ENCODE measurements at regions not wholly inside any gene's neighbourhood (a gene's known extent, or its start where the extent isn't known, plus 50 kb on each side); places are given as distances from the start of the nearest gene placed in this dataset.

- TF ChIP-seq CTCF (conservative IDR thresholded peaks at IDR 0.05) (no peak), EZH2 (IDR thresholded peaks at IDR 0.05; ENCODE audit: low read depth) (no peak)
- H3K79me2 ChIP-seq (ENCODE audit: low read depth) = no peaks in the 10 kb centered on the region
- no peak overlapping the region for H3K27ac ChIP-seq
- no peaks in the 10 kb centered on the region for H3K9me2 ChIP-seq (ENCODE audit: insufficient read depth)
- H3K4me3 ChIP-seq = no peak overlapping the region
- ChIA-PET CTCF (no interaction called here), POLR2A (ENCODE audit: unreplicated experiment) (no interaction called here)
- H3K36me3 ChIP-seq (ENCODE audit: low read depth) = no peaks in the 10 kb centered on the region
- no peaks in the 10 kb centered on the region for H4K20me1 ChIP-seq (ENCODE audit: insufficient read depth)
- no peaks in the 10 kb centered on the region for H3K4me1 ChIP-seq (replicated peaks; ENCODE audit: insufficient read depth)
- no peaks in the 10 kb centered on the region for H3F3A ChIP-seq (ENCODE audit: insufficient read depth, low read depth)
- H2AFZ ChIP-seq = no peak overlapping the region
- BruUV-seq (replicated peaks) = no TSS peak
- intact Hi-C loops (cut with micrococcal nuclease; ENCODE audit: unreplicated experiment) = no loop called here
- H3K9me3 ChIP-seq (ENCODE audit: insufficient read depth, low read depth) = peaks cover 13% of the 10 kb centered on the region; the same call in 1 of the 2 replicates
- H3K4me2 ChIP-seq = no peak overlapping the region
- no peaks in the 10 kb centered on the region for H3K27me3 ChIP-seq (ENCODE audit: insufficient read depth, low read depth)
- no peak for DNase-seq
Measured at GRCh38 chr2:42867093-42868065, 75.0 kb upstream of the HAAO start.

- 0 out of 2 replicates have a peak overlapping the region, but pooled peaks have one; percentile 10 for H2AFZ ChIP-seq
- no peak overlapping the region for H3K4me3 ChIP-seq
- no peaks in the 10 kb centered on the region for H3K27me3 ChIP-seq (ENCODE audit: insufficient read depth, low read depth)
- no peaks in the 10 kb centered on the region for H3K9me2 ChIP-seq (ENCODE audit: insufficient read depth)
- no peak overlapping the region for H3K27ac ChIP-seq
- H3K79me2 ChIP-seq (ENCODE audit: low read depth) = no peaks in the 10 kb centered on the region
- no peaks in the 10 kb centered on the region for H3K36me3 ChIP-seq (ENCODE audit: low read depth)
- POLR2A ChIA-PET (ENCODE audit: unreplicated experiment) = interaction anchor here (0.6 kb wide), 2 partner anchors 257 to 711 kb away, joined by 3 to 6 read pairs; no protein-coding TSS in a partner anchor
- BruUV-seq (replicated peaks) = no TSS peak
- no peaks in the 10 kb centered on the region for H4K20me1 ChIP-seq (ENCODE audit: insufficient read depth)
- no peaks in the 10 kb centered on the region for H3K4me1 ChIP-seq (replicated peaks; ENCODE audit: insufficient read depth)
- H3F3A ChIP-seq (ENCODE audit: insufficient read depth, low read depth) = no peaks in the 10 kb centered on the region
- H3K4me2 ChIP-seq = no peak overlapping the region
- TF ChIP-seq EZH2 (IDR thresholded peaks at IDR 0.05; ENCODE audit: low read depth) = no peak
- no peak for TF ChIP-seq CTCF (conservative IDR thresholded peaks at IDR 0.05)
- no peak for DNase-seq
- peaks cover 13% of the 10 kb centered on the region; the same call in 1 of the 2 replicates for H3K9me3 ChIP-seq (ENCODE audit: insufficient read depth, low read depth)
- intact Hi-C loops (cut with micrococcal nuclease; ENCODE audit: unreplicated experiment) = no loop called here
- CTCF ChIA-PET = interaction anchor here (0.6 kb wide), 1 partner anchor 271 kb away, joined by 4 read pairs; no protein-coding TSS in a partner anchor
Measured at GRCh38 chr2:42865884-42866881, 73.8 kb upstream of the HAAO start.

- TF ChIP-seq EZH2 (IDR thresholded peaks at IDR 0.05; ENCODE audit: low read depth) = no peak
- BruUV-seq (replicated peaks) = no TSS peak
- ChIA-PET POLR2A (ENCODE audit: unreplicated experiment) (no interaction called here), CTCF (no interaction called here)
- Histone ChIP-seq H4K20me1 (ENCODE audit: insufficient read depth) (no peaks in the 10 kb centered on the region), H3F3A (ENCODE audit: insufficient read depth, low read depth) (no peaks in the 10 kb centered on the region), H3K79me2 (ENCODE audit: low read depth) (no peaks in the 10 kb centered on the region), H3K4me2 (no peak overlapping the region), H3K36me3 (ENCODE audit: low read depth) (no peaks in the 10 kb centered on the region), H3K9me3 (ENCODE audit: insufficient read depth, low read depth) (peaks cover 13% of the 10 kb centered on the region; the same call in 1 of the 2 replicates), H3K4me3 (no peak overlapping the region), H3K27me3 (ENCODE audit: insufficient read depth, low read depth) (no peaks in the 10 kb centered on the region), H3K27ac (no peak overlapping the region), H2AFZ (no peak overlapping the region), H3K9me2 (ENCODE audit: insufficient read depth) (no peaks in the 10 kb centered on the region), H3K4me1 (replicated peaks; ENCODE audit: insufficient read depth) (no peaks in the 10 kb centered on the region)
- intact Hi-C loops (cut with micrococcal nuclease; ENCODE audit: unreplicated experiment) = no loop called here
- DNase-seq = no peak
Measured at GRCh38 chr2:42864641-42865280, 72.4 kb upstream of the HAAO start.

Measured in PC-9 (cell line).